Endodermal cell (in vitro differentiated cells): ENCODE measurements at regions not wholly inside any gene's neighbourhood (a gene's known extent, or its start where the extent isn't known, plus 50 kb on each side); places are given as distances from the start of the nearest gene placed in this dataset.
A peak's percentile ranks its signal among the peaks of the same experiment; 100 is the strongest.

Experiments
- DNase-seq: peaks from one replicate; pipeline ENCODE4 v3.0.0-alpha.2; 2017
- H3K27ac ChIP-seq: 2 replicates; pipeline ENCODE4 v1.5.1; 2013; ENCODE audit warnings: mild to moderate bottlenecking, low read depth, low read length, moderate library complexity
- H3K27me3 ChIP-seq: 2 replicates; pipeline ENCODE4 v1.6.1; 2013; ENCODE audit warnings: mild to moderate bottlenecking, low read length, moderate library complexity; ENCODE audit not compliant: insufficient read depth, control insufficient read depth, poor library complexity, severe bottlenecking
- H3K36me3 ChIP-seq: 2 replicates; pipeline ENCODE4 v1.7.0; 2013; ENCODE audit warnings: mild to moderate bottlenecking, low read length, moderate library complexity; ENCODE audit not compliant: control insufficient read depth, insufficient read depth
- H3K4me1 ChIP-seq: one replicate; pipeline ENCODE4 v1.7.0; 2013; ENCODE audit warnings: low read length; ENCODE audit not compliant: control insufficient read depth, insufficient read depth
- H3K4me3 ChIP-seq: 2 replicates; pipeline ENCODE4 v1.5.1; 2013; ENCODE audit warnings: mild to moderate bottlenecking, low read length, moderate library complexity
- H3K9ac ChIP-seq: 2 replicates; pipeline ENCODE4 v1.6.1; 2013; ENCODE audit warnings: mild to moderate bottlenecking, low read length, moderate library complexity; ENCODE audit not compliant: poor library complexity, severe bottlenecking; ENCODE audit errors: extremely low read depth
- H3K9me3 ChIP-seq: 2 replicates; pipeline ENCODE4 v1.6.1; 2013; ENCODE audit warnings: mild to moderate bottlenecking, low read length, moderate library complexity; ENCODE audit not compliant: control insufficient read depth
- H3K27ac Mint-ChIP-seq: 2 replicates; pipeline ENCODE4 v1.8.0; 2020; ENCODE audit warnings: mixed read lengths
- H3K27me3 Mint-ChIP-seq: 2 replicates; pipeline ENCODE4 v1.8.0; 2021; ENCODE audit warnings: mild to moderate bottlenecking, mixed read lengths; ENCODE audit not compliant: insufficient read depth
- H3K36me3 Mint-ChIP-seq: 2 replicates; pipeline ENCODE4 v1.8.0; 2020; ENCODE audit warnings: low read depth, mixed read lengths
- H3K4me1 Mint-ChIP-seq: 2 replicates; pipeline ENCODE4 v1.8.0; 2020; ENCODE audit warnings: mixed read lengths
- H3K4me3 Mint-ChIP-seq: 2 replicates; pipeline ENCODE4 v1.8.0; 2020; ENCODE audit warnings: mild to moderate bottlenecking, moderate library complexity, mixed read lengths
- H3K9me3 Mint-ChIP-seq: 2 replicates; pipeline ENCODE4 v1.8.0; 2020; ENCODE audit warnings: mild to moderate bottlenecking, mixed read lengths
- WGBS, 2 experiments: methylation state at CpG; one replicate each; pipeline versions ENCODE4 v1.1.5 to v1.1.7; 2013; ENCODE audit warnings: missing lambda C conversion rate in 2 of 2, mixed read lengths in 1 of 2; ENCODE audit not compliant: insufficient coverage in 1 of 2, insufficient read length in 1 of 2; 5-methylcytosine and 5-hydroxymethylcytosine counted together
- TF ChIP-seq, protein P1 (sequence below): fragments of 200-600 bp; sonication (generic); conservative IDR thresholded peaks from 2 replicates; pipeline ENCODE4 v1.5.0; 2021; ENCODE audit warnings: antibody characterized with exemption, mild to moderate bottlenecking

GRCh38 chr11:113546757-113547507 lies 71.7 kb upstream of the DRD2 start:
- peak; percentile 20 for DNase-seq
- whole genome bisulfite sequencing, 2 experiments = 88 to 92% methylated on average over 3 to 5 of the region's 5 CpGs

DNA sequence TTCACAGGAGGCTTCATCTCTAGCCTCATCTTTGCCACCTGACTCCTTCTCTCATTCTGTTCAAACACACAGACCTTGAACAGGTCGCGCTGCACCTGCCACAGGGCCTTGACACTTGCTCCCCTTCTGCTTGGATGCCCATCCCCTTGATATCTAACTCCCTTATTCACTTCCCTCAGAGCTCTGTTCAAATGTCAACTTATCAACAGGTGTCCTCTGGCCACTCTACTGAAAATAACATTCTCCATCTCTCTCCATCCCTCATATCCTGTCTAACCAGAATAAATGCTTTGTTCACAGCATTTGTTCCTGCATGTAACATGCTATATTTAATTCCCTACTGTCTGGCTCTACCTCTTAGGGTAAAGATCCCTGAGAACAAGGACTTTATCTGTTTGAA lies 67.2 kb upstream of the DRD2 start:
- H3K4me3 ChIP-seq = no peak overlapping the region
- H3K27me3 ChIP-seq = no peaks in the 10 kb centered on the region
- H3K9me3 ChIP-seq = no peaks in the 10 kb centered on the region
- H3K4me3 Mint-ChIP-seq = no peak overlapping the region
- no peaks in the 10 kb centered on the region for H3K4me1 ChIP-seq
- TF ChIP-seq, protein P1, sequence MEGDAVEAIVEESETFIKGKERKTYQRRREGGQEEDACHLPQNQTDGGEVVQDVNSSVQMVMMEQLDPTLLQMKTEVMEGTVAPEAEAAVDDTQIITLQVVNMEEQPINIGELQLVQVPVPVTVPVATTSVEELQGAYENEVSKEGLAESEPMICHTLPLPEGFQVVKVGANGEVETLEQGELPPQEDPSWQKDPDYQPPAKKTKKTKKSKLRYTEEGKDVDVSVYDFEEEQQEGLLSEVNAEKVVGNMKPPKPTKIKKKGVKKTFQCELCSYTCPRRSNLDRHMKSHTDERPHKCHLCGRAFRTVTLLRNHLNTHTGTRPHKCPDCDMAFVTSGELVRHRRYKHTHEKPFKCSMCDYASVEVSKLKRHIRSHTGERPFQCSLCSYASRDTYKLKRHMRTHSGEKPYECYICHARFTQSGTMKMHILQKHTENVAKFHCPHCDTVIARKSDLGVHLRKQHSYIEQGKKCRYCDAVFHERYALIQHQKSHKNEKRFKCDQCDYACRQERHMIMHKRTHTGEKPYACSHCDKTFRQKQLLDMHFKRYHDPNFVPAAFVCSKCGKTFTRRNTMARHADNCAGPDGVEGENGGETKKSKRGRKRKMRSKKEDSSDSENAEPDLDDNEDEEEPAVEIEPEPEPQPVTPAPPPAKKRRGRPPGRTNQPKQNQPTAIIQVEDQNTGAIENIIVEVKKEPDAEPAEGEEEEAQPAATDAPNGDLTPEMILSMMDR = no peak
- H3K27ac Mint-ChIP-seq = no peak overlapping the region
- H3K36me3 Mint-ChIP-seq = no peaks in the 10 kb centered on the region
- WGBS, 2 experiments = 96 to 100% methylated on average over 2 of the region's 2 CpGs
- no peaks in the 10 kb centered on the region for H3K36me3 ChIP-seq
- DNase-seq = peak; percentile 25
- peaks cover 4% of the 10 kb centered on the region for H3K4me1 Mint-ChIP-seq
- H3K9me3 Mint-ChIP-seq = no peaks in the 10 kb centered on the region
- peaks cover 2% of the 10 kb centered on the region for H3K27me3 Mint-ChIP-seq
- H3K27ac ChIP-seq = no peak overlapping the region
- H3K9ac ChIP-seq = no peak overlapping the region

More at GRCh38 chr11:113546757-113547507, 71.7 kb upstream of the DRD2 start:
- Mint-ChIP-seq H3K4me1 (peaks cover 10% of the 10 kb centered on the region), H3K9me3 (no peaks in the 10 kb centered on the region), H3K36me3 (no peaks in the 10 kb centered on the region), H3K27me3 (peaks cover 2% of the 10 kb centered on the region), H3K4me3 (no peak overlapping the region), H3K27ac (no peak overlapping the region)
- TF ChIP-seq, protein P1 = no peak
- Histone ChIP-seq H3K36me3 (no peaks in the 10 kb centered on the region), H3K27me3 (no peaks in the 10 kb centered on the region), H3K4me3 (no peak overlapping the region), H3K27ac (no peak overlapping the region), H3K4me1 (no peaks in the 10 kb centered on the region), H3K9ac (no peak overlapping the region), H3K9me3 (no peaks in the 10 kb centered on the region)

DNA sequence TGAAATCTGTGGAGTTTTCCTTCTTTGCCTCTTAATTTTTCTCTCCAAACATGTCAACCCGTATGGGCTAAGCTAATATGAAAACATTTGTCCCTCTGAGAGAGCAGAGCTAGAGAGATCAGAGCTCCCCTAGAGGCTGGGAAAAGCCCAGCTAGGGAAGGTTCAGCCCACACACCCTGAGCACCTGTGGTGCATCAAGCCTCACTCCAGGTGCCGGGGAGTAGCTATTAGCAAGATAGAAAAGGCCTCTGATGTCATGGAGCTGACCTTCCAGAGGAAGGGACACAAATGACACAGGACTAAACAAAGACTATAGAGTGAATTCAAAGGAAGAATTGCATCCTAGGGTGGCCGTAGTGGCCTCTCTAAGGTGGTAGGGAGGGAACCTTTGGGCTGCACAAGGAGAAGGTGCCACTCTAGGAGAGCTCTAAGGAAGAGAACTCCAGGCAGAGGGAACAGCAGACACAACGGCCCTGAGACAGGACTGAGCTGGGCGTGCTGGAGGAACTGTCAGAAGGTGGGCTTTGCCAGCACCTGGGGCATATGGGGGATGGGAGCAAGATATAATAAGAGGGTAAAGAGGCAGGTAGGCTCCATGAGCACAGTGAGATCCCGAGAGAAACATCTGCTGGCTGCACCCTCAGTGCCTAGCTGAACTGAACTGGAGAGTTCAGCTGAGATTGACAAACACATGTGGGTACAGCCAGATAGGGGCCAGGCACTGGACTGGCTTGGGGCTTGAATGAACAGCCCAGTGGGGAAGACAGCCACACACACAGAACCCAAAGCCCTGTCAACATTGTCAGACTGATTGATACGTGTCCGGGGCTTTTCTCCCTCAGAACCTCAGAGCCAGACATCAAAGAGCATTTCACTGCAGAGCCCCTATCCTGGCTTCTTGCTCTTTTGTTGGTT lies 65.5 kb upstream of the DRD2 start:
- peaks cover 4% of the 10 kb centered on the region for H3K27me3 Mint-ChIP-seq
- H3K4me3 ChIP-seq = no peak overlapping the region
- no peaks in the 10 kb centered on the region for H3K27me3 ChIP-seq
- no peak overlapping the region for H3K27ac ChIP-seq
- TF ChIP-seq, protein P1 = peak; percentile 68
- no peaks in the 10 kb centered on the region for H3K9me3 ChIP-seq
- no peaks in the 10 kb centered on the region for H3K4me1 ChIP-seq
- no peak overlapping the region for H3K27ac Mint-ChIP-seq
- H3K4me1 Mint-ChIP-seq = peaks cover 4% of the 10 kb centered on the region
- H3K36me3 Mint-ChIP-seq = no peaks in the 10 kb centered on the region
- H3K4me3 Mint-ChIP-seq = no peak overlapping the region
- H3K36me3 ChIP-seq = no peaks in the 10 kb centered on the region
- peak; percentile 85 for DNase-seq
- 81 to 87% methylated on average over 7 to 8 of the region's 8 CpGs for WGBS, 2 experiments
- H3K9me3 Mint-ChIP-seq = no peaks in the 10 kb centered on the region
- no peak overlapping the region for H3K9ac ChIP-seq
